Ovary (tissue), 7 donors: ENCODE measurements at regions not wholly inside any gene's neighbourhood (a gene's known extent, or its start where the extent isn't known, plus 50 kb on each side); places are given as distances from the start of the nearest gene placed in this dataset.

ENCODE experiments used
- DNase-seq, 5 donors: peaks; one replicate each; pipeline ENCODE4 v3.0.0-alpha.2; 2019 to 2020
- H3K27ac ChIP-seq, 2 donors: fragments of 200-600 bp; one replicate each; pipeline versions ENCODE4 v1.5.1 to v1.8.0; 2019 to 2022
- H3K27me3 ChIP-seq: fragments of 200-600 bp; one replicate; pipeline ENCODE4 v1.8.0; 2022
- H3K36me3 ChIP-seq: fragments of 200-600 bp; sonication (generic); one replicate; pipeline ENCODE4 v1.5.1; 2019
- H3K4me1 ChIP-seq: one replicate; pipeline ENCODE4 v1.8.1; 2013; ENCODE audit warnings: mild to moderate bottlenecking, moderate library complexity; ENCODE audit not compliant: insufficient read depth
- H3K4me3 ChIP-seq: fragments of 200-600 bp; sonication (generic); one replicate; pipeline ENCODE4 v1.5.1; 2017
- H3K9me3 ChIP-seq, 2 donors: fragments of 200-600 bp in 1 of 2; sonication (generic) in 1 of 2; one replicate each; pipeline versions ENCODE4 v1.5.1 to v1.8.1; 2013 to 2019; ENCODE audit warnings: mild to moderate bottlenecking in 1 of 2, moderate library complexity in 1 of 2
- EP300 ChIP-seq: sonication (generic); formaldehyde crosslinking; IDR thresholded peaks from one replicate; pipeline ENCODE4 v1.6.1; 2017; ENCODE audit warnings: antibody characterized with exemption
- POLR2A ChIP-seq: fragments of 450-650 bp; IDR thresholded peaks from one replicate; pipeline ENCODE4 v1.6.1; 2017; ENCODE audit warnings: antibody characterized with exemption, mild to moderate bottlenecking, moderate library complexity
- WGBS, 3 donors: extraction: QIAGEN DNeasy Blood & Tissue Kit in 1 of 3; methylation state at CpG; one replicate each; pipeline versions ENCODE4 v1.1.5 to v1.1.7; 2013 to 2017; 5-methylcytosine and 5-hydroxymethylcytosine counted together
- intact Hi-C, 4 donors: fragments of 100-400 bp; cut with DNase I; formaldehyde crosslinking; loops; one replicate each; pipeline versions ENCODE4 v1.11.0 to v1.15.1; 2022 to 2023
- TF ChIP-seq, protein P1 (sequence below), 3 donors: fragments of 450-650 bp in 2 of 3; fragments of 200-600 bp in 1 of 3; IDR thresholded peaks; one replicate each; pipeline versions ENCODE4 v1.5.1 to v1.8.0; 2016 to 2022; ENCODE audit warnings: antibody characterized with exemption in 3 of 3, mild to moderate bottlenecking in 1 of 3
- donor health status: DM: no; HTN: no; CAD: no; lungs with moderate emphysema.
- donor health status: DM: no; HTN: no; CAD: no.
- donor health status: Bipolar disorder and iron deficiency.
- donor health status: DM: no; HTN: no; CAD: no.
- donor health status: DM: yes; HTN: yes; CAD: no.

DNA sequence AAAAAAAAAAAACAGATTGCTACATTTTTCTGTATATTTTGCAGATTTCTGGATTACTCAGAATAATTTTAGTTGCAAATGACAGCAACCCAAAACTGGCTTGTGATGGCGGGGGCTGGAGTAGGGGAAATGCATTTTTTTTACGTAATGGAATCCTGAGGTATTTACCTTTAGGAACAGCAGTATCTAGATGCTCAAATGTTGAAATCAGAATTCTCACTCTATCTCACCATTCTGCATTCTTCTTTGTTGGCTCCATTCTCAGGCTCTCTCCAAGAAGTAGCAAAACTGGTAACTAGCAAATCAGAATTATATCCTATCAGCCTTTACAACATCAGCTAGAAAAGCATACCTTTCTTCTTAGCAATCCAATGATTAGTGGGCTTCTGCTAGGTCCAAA is 554.3 kb downstream of the PRELID2 start:
- no peaks in the 10 kb centered on the region for H3K27me3 ChIP-seq
- 85 to 87% (median 85%) methylated on average over 2 of the region's 2 CpGs for WGBS, 3 donors
- no peak overlapping the region for H3K27ac ChIP-seq
- no peak for DNase-seq
- TF ChIP-seq POLR2A (no peak), EP300 (no peak)
- TF ChIP-seq, protein P1, sequence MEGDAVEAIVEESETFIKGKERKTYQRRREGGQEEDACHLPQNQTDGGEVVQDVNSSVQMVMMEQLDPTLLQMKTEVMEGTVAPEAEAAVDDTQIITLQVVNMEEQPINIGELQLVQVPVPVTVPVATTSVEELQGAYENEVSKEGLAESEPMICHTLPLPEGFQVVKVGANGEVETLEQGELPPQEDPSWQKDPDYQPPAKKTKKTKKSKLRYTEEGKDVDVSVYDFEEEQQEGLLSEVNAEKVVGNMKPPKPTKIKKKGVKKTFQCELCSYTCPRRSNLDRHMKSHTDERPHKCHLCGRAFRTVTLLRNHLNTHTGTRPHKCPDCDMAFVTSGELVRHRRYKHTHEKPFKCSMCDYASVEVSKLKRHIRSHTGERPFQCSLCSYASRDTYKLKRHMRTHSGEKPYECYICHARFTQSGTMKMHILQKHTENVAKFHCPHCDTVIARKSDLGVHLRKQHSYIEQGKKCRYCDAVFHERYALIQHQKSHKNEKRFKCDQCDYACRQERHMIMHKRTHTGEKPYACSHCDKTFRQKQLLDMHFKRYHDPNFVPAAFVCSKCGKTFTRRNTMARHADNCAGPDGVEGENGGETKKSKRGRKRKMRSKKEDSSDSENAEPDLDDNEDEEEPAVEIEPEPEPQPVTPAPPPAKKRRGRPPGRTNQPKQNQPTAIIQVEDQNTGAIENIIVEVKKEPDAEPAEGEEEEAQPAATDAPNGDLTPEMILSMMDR (IDR thresholded peaks at IDR 0.05) = no peak
- intact Hi-C loops = no loop called here
- H3K9me3 ChIP-seq = no peaks in the 10 kb centered on the region
- no peaks in the 10 kb centered on the region for H3K36me3 ChIP-seq
- no peak overlapping the region for H3K4me3 ChIP-seq
- no peaks in the 10 kb centered on the region for H3K4me1 ChIP-seq

DNA sequence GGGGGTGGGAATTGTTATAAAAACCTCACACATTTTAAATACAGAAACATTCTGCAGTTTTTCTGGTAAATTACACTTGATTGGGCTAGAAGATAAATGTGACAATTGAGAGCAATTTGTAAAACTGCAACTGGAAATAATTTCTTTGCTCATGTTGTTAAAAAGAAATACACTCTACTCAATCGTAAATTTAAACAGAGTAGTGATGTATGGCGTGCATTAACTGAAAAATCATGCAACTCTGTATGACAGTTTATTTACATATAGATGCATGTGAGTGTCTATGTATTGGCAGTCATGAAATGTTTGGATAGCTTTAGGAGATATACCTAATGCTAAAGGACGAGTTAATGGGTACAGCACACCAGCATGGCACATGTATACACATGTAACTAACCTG is 554.9 kb downstream of the PRELID2 start:
- intact Hi-C loops = no loop called here
- Histone ChIP-seq H3K27me3 (no peaks in the 10 kb centered on the region), H3K27ac (no peak overlapping the region), H3K4me1 (no peaks in the 10 kb centered on the region), H3K4me3 (no peak overlapping the region), H3K36me3 (no peaks in the 10 kb centered on the region), H3K9me3 (no peaks in the 10 kb centered on the region)
- no peak for TF ChIP-seq EP300
- no peak for TF ChIP-seq POLR2A
- DNase-seq = no peak
- 70 to 87% (median 75%) methylated on average over 3 of the region's 3 CpGs for WGBS, 3 donors

DNA sequence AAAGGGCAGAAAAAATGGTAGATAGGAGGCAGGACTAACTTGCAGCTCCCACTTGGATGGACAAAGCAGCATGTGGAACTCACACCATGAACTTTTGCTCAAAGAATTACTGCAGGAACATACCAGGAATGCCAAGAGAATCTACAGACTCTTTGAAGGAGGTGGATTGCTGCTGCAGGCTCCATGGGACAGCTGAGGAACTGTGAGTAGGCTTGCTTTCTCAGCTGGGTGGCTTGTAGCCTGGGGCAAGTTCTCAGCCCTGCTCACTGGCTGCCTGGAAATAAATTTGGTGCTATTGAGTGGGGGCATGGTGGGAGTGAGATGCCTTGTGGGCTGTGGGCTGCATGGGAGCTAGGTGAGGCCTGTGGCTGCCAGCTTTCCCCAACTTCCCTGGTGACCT is 574.5 kb downstream of the PRELID2 start:
- intact Hi-C loops = no loop called here
- Histone ChIP-seq H3K9me3 (peaks cover 0 to 3% of the 10 kb centered on the region in 2 donors), H3K4me1 (no peaks in the 10 kb centered on the region), H3K4me3 (no peak overlapping the region), H3K36me3 (no peaks in the 10 kb centered on the region), H3K27ac (no peak overlapping the region), H3K27me3 (no peaks in the 10 kb centered on the region)
- no peak for DNase-seq
- no peak for TF ChIP-seq POLR2A
- TF ChIP-seq, protein P1 (IDR thresholded peaks at IDR 0.05) = no peak
- no peak for TF ChIP-seq EP300

DNA sequence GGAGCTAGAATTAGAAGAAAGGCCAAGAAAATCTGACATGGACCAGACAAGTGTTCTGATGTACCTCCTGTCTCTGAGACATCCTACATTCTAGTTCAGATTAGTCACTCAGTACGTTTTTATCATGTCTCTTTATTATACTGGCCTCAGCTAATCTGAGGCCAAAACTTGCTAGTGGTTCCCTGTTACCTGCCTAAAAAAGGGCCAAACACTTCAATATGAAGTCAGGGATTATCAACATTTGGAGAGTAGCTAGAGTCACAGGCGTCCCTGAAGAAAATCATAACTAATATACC is 587.4 kb downstream of the PRELID2 start:
- 73 to 91% (median 83%) methylated on average over 2 of the region's 2 CpGs for WGBS, 3 donors
- intact Hi-C loops = no loop called here
- Histone ChIP-seq H3K9me3 (no peaks in the 10 kb centered on the region), H3K4me1 (no peaks in the 10 kb centered on the region), H3K4me3 (no peak overlapping the region), H3K27ac (no peak overlapping the region), H3K36me3 (no peaks in the 10 kb centered on the region), H3K27me3 (no peaks in the 10 kb centered on the region)
- TF ChIP-seq, protein P1 (IDR thresholded peaks at IDR 0.05) = no peak
- no peak for TF ChIP-seq EP300
- no peak for TF ChIP-seq POLR2A
- no peak for DNase-seq

DNA sequence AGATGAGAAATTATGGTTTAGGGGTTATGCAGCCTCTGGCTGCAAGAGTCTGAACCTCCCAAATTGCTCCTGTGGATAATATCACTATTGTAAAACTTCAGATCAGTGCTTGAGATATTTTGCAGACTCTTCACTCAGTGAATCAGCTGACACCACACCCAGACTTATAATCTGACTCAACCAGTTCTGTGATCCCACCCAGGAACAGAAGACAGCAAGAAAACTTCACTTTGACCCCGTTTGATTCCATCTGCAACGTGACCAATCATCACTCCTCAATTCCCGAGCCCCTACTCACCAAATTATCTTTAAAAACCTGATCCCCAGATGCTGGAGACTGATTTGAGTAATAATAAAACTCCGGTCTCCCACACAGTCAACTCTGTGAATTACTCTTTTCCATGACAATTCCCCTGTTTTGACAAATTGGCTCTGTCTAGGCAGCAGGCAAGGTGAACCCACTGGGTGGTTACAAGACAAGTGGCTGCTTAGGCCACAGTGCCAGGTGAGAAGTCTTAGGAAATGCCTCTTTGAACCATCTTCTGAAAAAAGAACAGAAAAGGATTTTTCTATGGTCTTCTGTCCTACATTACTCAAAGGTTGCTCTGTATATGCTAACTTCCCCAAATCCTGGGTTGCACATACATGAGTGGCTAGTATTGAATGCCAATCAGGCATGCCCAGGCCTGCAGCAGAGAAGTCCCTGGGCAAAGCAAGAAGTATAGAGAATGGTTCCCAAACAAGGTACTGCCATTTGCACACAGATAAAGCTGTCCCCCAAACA is 588.0 kb downstream of the PRELID2 start:
- Histone ChIP-seq H3K4me3 (no peak overlapping the region), H3K4me1 (no peaks in the 10 kb centered on the region), H3K9me3 (no peaks in the 10 kb centered on the region), H3K27me3 (no peaks in the 10 kb centered on the region), H3K27ac (no peak overlapping the region), H3K36me3 (no peaks in the 10 kb centered on the region)
- intact Hi-C loops = no loop called here
- DNase-seq = no peak
- 78 to 99% (median 92%) methylated on average over 4 of the region's 4 CpGs for WGBS, 3 donors
- TF ChIP-seq POLR2A = no peak
- no peak for TF ChIP-seq EP300
- TF ChIP-seq, protein P1 (IDR thresholded peaks at IDR 0.05) = no peak
